SK-N-SH (cell line): ENCODE measurements at regions not wholly inside any gene's neighbourhood (a gene's known extent, or its start where the extent isn't known, plus 50 kb on each side); places are given as distances from the start of the nearest gene placed in this dataset.

Source experiments
- CTCF ChIA-PET: fragments of 300-600, 350-600 bp; formaldehyde crosslinking; extraction: SDS; loops from one replicate; lab custom pipeline; 2021; lab: Yijun Ruan, JAX
- POLR2A ChIA-PET: fragments of 350-600 bp; sonication (Branson Sonifier 250); formaldehyde crosslinking; extraction: SDS; loops from one replicate; lab custom pipeline; 2020; ENCODE audit warnings: antibody characterized with exemption, inconsistent platforms; lab: Yijun Ruan, JAX
- DNase-seq: peaks from one replicate; pipeline ENCODE4 v3.0.0; 2012
- H2AFZ ChIP-seq: fragments of 200-600 bp; sonication (generic); 2 replicates; pipeline ENCODE4 v1.8.1; 2016; ENCODE audit warnings: antibody characterized with exemption, mild to moderate bottlenecking, low read depth
- H3F3A ChIP-seq: fragments of 200-600 bp; sonication (generic); replicated peaks from 2 replicates; pipeline ENCODE3; 2016; ENCODE audit warnings: antibody characterized with exemption, mild to moderate bottlenecking; ENCODE audit not compliant: insufficient read depth
- H3K27ac ChIP-seq, 2 experiments: fragments of 200-500 bp in 1 of 2; fragments of 200-600 bp in 1 of 2; sonication (Bioruptor generic) in 1 of 2; sonication (generic), shearing (Covaris generic) in 1 of 2; 2 replicates each; pipeline versions ENCODE4 v1.5.1 to v1.6.1; 2014 to 2016; ENCODE audit warnings: low read depth in 2 of 2, inconsistent platforms in 1 of 2, low read length in 1 of 2, mild to moderate bottlenecking in 1 of 2, mixed read lengths in 1 of 2
- H3K27me3 ChIP-seq: fragments of 200-600 bp; sonication (generic), shearing (Covaris generic); 2 replicates; pipeline ENCODE4 v1.6.1; 2016; ENCODE audit warnings: mixed run types; ENCODE audit not compliant: insufficient read depth
- H3K36me3 ChIP-seq, 2 experiments: fragments of 200-500 bp in 1 of 2; fragments of 200-600 bp in 1 of 2; sonication (Bioruptor generic) in 1 of 2; sonication (generic) in 1 of 2; replicated peaks in 1 of 2; 2 replicates each; pipeline versions ENCODE3 to v1.5.1; 2014 to 2016; ENCODE audit warnings: low read length in 1 of 2, mild to moderate bottlenecking in 1 of 2; ENCODE audit not compliant: insufficient read depth in 2 of 2, control insufficient read depth in 1 of 2
- H3K4me1 ChIP-seq, 2 experiments: fragments of 200-500 bp in 1 of 2; fragments of 200-600 bp in 1 of 2; sonication (Bioruptor generic) in 1 of 2; sonication (generic), shearing (Covaris generic) in 1 of 2; 2 replicates each; pipeline versions ENCODE4 v1.5.1 to v1.6.1; 2014 to 2016; ENCODE audit warnings: low read depth in 1 of 2, low read length in 1 of 2, mixed run types in 1 of 2; ENCODE audit not compliant: insufficient read depth in 2 of 2, control insufficient read depth in 1 of 2
- H3K4me2 ChIP-seq: fragments of 200-600 bp; sonication (generic), shearing (Covaris generic); 2 replicates; pipeline ENCODE4 v1.6.1; 2017; ENCODE audit warnings: mixed run types
- H3K4me3 ChIP-seq, 2 experiments: fragments of 200-500 bp in 1 of 2; fragments of 200-600 bp in 1 of 2; sonication (Bioruptor generic) in 1 of 2; sonication (generic), shearing (Covaris generic) in 1 of 2; 2 replicates each; pipeline versions ENCODE4 v1.5.1 to v1.8.1; 2014 to 2016; ENCODE audit warnings: low read depth in 2 of 2, inconsistent platforms in 1 of 2, low read length in 1 of 2, mild to moderate bottlenecking in 1 of 2, mixed read lengths in 1 of 2, moderate library complexity in 1 of 2
- H3K79me2 ChIP-seq: fragments of 200-600 bp; sonication (generic); 2 replicates; pipeline ENCODE4 v1.8.1; 2017; ENCODE audit warnings: mild to moderate bottlenecking; ENCODE audit not compliant: insufficient read depth
- H3K9ac ChIP-seq: fragments of 200-600 bp; sonication (generic); 2 replicates; pipeline ENCODE4 v1.6.1; 2017; ENCODE audit warnings: mixed run types
- H3K9me2 ChIP-seq: fragments of 200-600 bp; sonication (generic); 2 replicates; pipeline ENCODE4 v1.6.1; 2017; ENCODE audit warnings: mixed run types
- H3K9me3 ChIP-seq: fragments of 200-600 bp; sonication (generic); 2 replicates; pipeline ENCODE4 v1.6.1; 2017; ENCODE audit warnings: mixed run types, mild to moderate bottlenecking, moderate library complexity
- H4K20me1 ChIP-seq: fragments of 200-600 bp; sonication (generic); 2 replicates; pipeline ENCODE4 v1.6.1; 2017; ENCODE audit warnings: mild to moderate bottlenecking, mixed run types; ENCODE audit not compliant: insufficient read depth
- CHD2 ChIP-seq: fragments of 150-350 bp; IDR thresholded peaks from 2 replicates; pipeline ENCODE4 v1.6.1; 2018; ENCODE audit warnings: low read length; ENCODE audit not compliant: partially characterized antibody
- ELF1 ChIP-seq: IDR thresholded peaks from 2 replicates; pipeline ENCODE4 v1.4.0; 2012
- EP300 ChIP-seq, 2 experiments: IDR thresholded peaks; 2 replicates each; pipeline versions ENCODE4 v1.4.0 to v1.6.1; 2012; ENCODE audit warnings: borderline replicate concordance in 1 of 2, low read depth in 1 of 2, low read length in 1 of 2
- FOSL2 ChIP-seq: IDR thresholded peaks from 2 replicates; pipeline ENCODE4 v1.4.0; 2012; ENCODE audit warnings: low read depth, mild to moderate bottlenecking, moderate library complexity, borderline replicate concordance
- FOXJ3 ChIP-seq: sonication (generic); formaldehyde crosslinking; IDR thresholded peaks from 2 replicates; pipeline ENCODE4 v1.5.1; 2020; ENCODE audit warnings: mild to moderate bottlenecking, missing genetic modification reagents
- FOXM1 ChIP-seq: IDR thresholded peaks from 2 replicates; pipeline ENCODE4 v1.4.0; 2012; ENCODE audit warnings: low read depth, mild to moderate bottlenecking
- GABPA ChIP-seq: IDR thresholded peaks from 2 replicates; pipeline ENCODE4 v1.4.0; 2012; ENCODE audit warnings: low read depth, mild to moderate bottlenecking
- GATA2 ChIP-seq: sonication (generic); formaldehyde crosslinking; IDR thresholded peaks from 2 replicates; pipeline ENCODE4 v1.5.0; 2020; ENCODE audit warnings: mild to moderate bottlenecking, missing genetic modification reagents
- JUND ChIP-seq: IDR thresholded peaks from 2 replicates; pipeline ENCODE4 v1.4.0; 2012
- MAX ChIP-seq: IDR thresholded peaks from 2 replicates; pipeline ENCODE4 v1.4.0; 2012; ENCODE audit warnings: low read depth
- MEF2A ChIP-seq: IDR thresholded peaks from 2 replicates; pipeline ENCODE4 v1.4.0; 2012; ENCODE audit warnings: low read depth, borderline replicate concordance
- NFIC ChIP-seq: IDR thresholded peaks from 2 replicates; pipeline ENCODE4 v1.4.0; 2012; ENCODE audit warnings: borderline replicate concordance
- POLR2AphosphoS5 ChIP-seq: IDR thresholded peaks from 2 replicates; pipeline ENCODE4 v1.6.1; 2012; ENCODE audit warnings: low read depth, low read length
- RCOR1 ChIP-seq: fragments of 150-350 bp; IDR thresholded peaks from 2 replicates; pipeline ENCODE4 v1.6.1; 2017; ENCODE audit warnings: antibody characterized with exemption, low read length
- REST ChIP-seq: IDR thresholded peaks from 2 replicates; pipeline ENCODE4 v1.6.1; 2012; ENCODE audit warnings: mild to moderate bottlenecking, low read depth, low read length, moderate library complexity
- RXRA ChIP-seq: IDR thresholded peaks from 2 replicates; pipeline ENCODE4 v1.4.0; 2012; ENCODE audit warnings: low read depth, mild to moderate bottlenecking, borderline replicate concordance
- SIN3A ChIP-seq: IDR thresholded peaks from 2 replicates; pipeline ENCODE4 v1.6.1; 2012; ENCODE audit warnings: low read depth, mild to moderate bottlenecking, low read length, moderate library complexity, borderline replicate concordance
- TAF1 ChIP-seq: IDR thresholded peaks from 2 replicates; pipeline ENCODE4 v1.6.1; 2012; ENCODE audit warnings: low read depth, mild to moderate bottlenecking, low read length, moderate library complexity, borderline replicate concordance
- TCF12 ChIP-seq: IDR thresholded peaks from 2 replicates; pipeline ENCODE4 v1.4.0; 2012
- TEAD4 ChIP-seq: IDR thresholded peaks from 2 replicates; pipeline ENCODE4 v1.4.0; 2012; ENCODE audit warnings: mild to moderate bottlenecking, borderline replicate concordance; ENCODE audit not compliant: insufficient read depth
- YY1 ChIP-seq: IDR thresholded peaks from 2 replicates; pipeline ENCODE4 v1.4.0; 2012; ENCODE audit warnings: low read depth, mild to moderate bottlenecking
- WGBS: methylation state at CpG from one replicate; pipeline ENCODE4 v1.1.6; 2017; ENCODE audit warnings: low lambda C conversion rate; 5-methylcytosine and 5-hydroxymethylcytosine counted together
- TF ChIP-seq, protein P1 (sequence below): fragments of 150-350 bp; IDR thresholded peaks from 2 replicates; pipeline ENCODE4 v1.6.1; 2016; ENCODE audit warnings: mild to moderate bottlenecking, low read depth, low read length

- no peak for DNase-seq
- no peaks in the 10 kb centered on the region for H3F3A ChIP-seq
- H3K4me2 ChIP-seq, result no peak overlapping the region
- H3K4me3 ChIP-seq, result no peak overlapping the region
- ChIA-PET POLR2A (no interaction called here), CTCF (no interaction called here)
- no peaks in the 10 kb centered on the region for H3K36me3 ChIP-seq
- 35% methylated on average over 4 of the region's 4 CpGs for WGBS
- H2AFZ ChIP-seq, result no peak overlapping the region
- no peaks in the 10 kb centered on the region for H3K79me2 ChIP-seq
- no peaks in the 10 kb centered on the region for H3K9me3 ChIP-seq
- no peak overlapping the region for H3K27ac ChIP-seq
- no peaks in the 10 kb centered on the region for H4K20me1 ChIP-seq
- TF ChIP-seq TEAD4 (no peak), CHD2 (no peak), RCOR1 (no peak), YY1 (no peak), EP300 (IDR thresholded peaks at IDR 0.05; ENCODE audit: borderline replicate concordance in 1 of 2, low read depth in 1 of 2, low read length in 1 of 2) (no peak), GABPA (no peak), REST (no peak)
- H3K27me3 ChIP-seq, result no peaks in the 10 kb centered on the region
- H3K9me2 ChIP-seq, result no peaks in the 10 kb centered on the region
- no peaks in the 10 kb centered on the region for H3K4me1 ChIP-seq
- no peak overlapping the region for H3K9ac ChIP-seq
These were observed 387.5 kb downstream of the IPO8 start for GRCh38 chr12:30308010-30308717.

DNA sequence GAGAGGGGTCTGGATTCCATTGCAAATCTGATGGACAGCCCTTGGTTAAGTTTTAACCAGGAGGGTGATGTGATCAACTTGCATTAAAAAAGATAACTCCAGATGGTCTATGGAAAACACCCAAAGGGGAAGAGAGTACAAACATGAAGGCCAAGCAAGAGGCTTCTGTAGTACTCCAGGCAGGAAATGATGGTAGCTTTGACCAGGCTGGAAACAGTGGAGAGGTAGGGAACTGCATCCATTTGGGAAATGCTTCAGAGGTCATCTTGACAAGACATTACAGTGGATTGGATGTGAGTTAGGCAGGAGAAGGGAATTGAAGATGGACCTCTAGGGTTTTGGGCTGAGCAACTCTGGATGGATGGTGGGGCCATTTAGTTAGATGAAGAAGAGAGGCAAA, 391.1 kb downstream of the IPO8 start:
- no peak overlapping the region for H3K9ac ChIP-seq
- no peak for TF ChIP-seq JUND
- TF ChIP-seq TCF12, result no peak
- TF ChIP-seq ELF1, result no peak
- TF ChIP-seq SIN3A, result no peak
- TF ChIP-seq NFIC, result no peak
- TF ChIP-seq TAF1, result no peak
- TF ChIP-seq FOXM1, result no peak
- no peak for TF ChIP-seq POLR2AphosphoS5
- TF ChIP-seq GABPA, result no peak
- TF ChIP-seq, protein P1, sequence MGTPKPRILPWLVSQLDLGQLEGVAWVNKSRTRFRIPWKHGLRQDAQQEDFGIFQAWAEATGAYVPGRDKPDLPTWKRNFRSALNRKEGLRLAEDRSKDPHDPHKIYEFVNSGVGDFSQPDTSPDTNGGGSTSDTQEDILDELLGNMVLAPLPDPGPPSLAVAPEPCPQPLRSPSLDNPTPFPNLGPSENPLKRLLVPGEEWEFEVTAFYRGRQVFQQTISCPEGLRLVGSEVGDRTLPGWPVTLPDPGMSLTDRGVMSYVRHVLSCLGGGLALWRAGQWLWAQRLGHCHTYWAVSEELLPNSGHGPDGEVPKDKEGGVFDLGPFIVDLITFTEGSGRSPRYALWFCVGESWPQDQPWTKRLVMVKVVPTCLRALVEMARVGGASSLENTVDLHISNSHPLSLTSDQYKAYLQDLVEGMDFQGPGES, result no peak
- TF ChIP-seq FOXJ3 (CRISPR knock-in tag), result no peak
- TF ChIP-seq GATA2 (CRISPR knock-in tag), result no peak
- no peak for TF ChIP-seq FOSL2
- no peak for TF ChIP-seq RCOR1
- no peak for TF ChIP-seq MAX
- no peak for TF ChIP-seq MEF2A
- TF ChIP-seq CHD2, result no peak
- no peak for TF ChIP-seq EP300 (IDR thresholded peaks at IDR 0.05; ENCODE audit: borderline replicate concordance in 1 of 2, low read depth in 1 of 2, low read length in 1 of 2)
- no peak for TF ChIP-seq RXRA
- H3K4me2 ChIP-seq, result no peak overlapping the region
- no peaks in the 10 kb centered on the region for H3F3A ChIP-seq
- no peaks in the 10 kb centered on the region for H3K9me3 ChIP-seq
- no peak overlapping the region for H2AFZ ChIP-seq
- H4K20me1 ChIP-seq, result no peaks in the 10 kb centered on the region
- no peaks in the 10 kb centered on the region for H3K27me3 ChIP-seq
- no peaks in the 10 kb centered on the region for H3K79me2 ChIP-seq
- no peak overlapping the region for H3K27ac ChIP-seq
- ChIA-PET CTCF (no interaction called here), POLR2A (no interaction called here)
- no peaks in the 10 kb centered on the region for H3K4me1 ChIP-seq
- H3K36me3 ChIP-seq, result no peaks in the 10 kb centered on the region
- no peak for DNase-seq
- H3K4me3 ChIP-seq, result no peak overlapping the region
- no peaks in the 10 kb centered on the region for H3K9me2 ChIP-seq
